ENCODE measurements at regions not wholly inside any gene's neighbourhood (a gene's known extent, or its start where the extent isn't known, plus 50 kb on each side); places are given as distances from the start of the nearest gene placed in this dataset.
"Not testable (repeated sequence)": the region's sequence is repeated elsewhere in the genome, so short reads cannot be mapped to it uniquely, and the experiment has no call there.

DNA sequence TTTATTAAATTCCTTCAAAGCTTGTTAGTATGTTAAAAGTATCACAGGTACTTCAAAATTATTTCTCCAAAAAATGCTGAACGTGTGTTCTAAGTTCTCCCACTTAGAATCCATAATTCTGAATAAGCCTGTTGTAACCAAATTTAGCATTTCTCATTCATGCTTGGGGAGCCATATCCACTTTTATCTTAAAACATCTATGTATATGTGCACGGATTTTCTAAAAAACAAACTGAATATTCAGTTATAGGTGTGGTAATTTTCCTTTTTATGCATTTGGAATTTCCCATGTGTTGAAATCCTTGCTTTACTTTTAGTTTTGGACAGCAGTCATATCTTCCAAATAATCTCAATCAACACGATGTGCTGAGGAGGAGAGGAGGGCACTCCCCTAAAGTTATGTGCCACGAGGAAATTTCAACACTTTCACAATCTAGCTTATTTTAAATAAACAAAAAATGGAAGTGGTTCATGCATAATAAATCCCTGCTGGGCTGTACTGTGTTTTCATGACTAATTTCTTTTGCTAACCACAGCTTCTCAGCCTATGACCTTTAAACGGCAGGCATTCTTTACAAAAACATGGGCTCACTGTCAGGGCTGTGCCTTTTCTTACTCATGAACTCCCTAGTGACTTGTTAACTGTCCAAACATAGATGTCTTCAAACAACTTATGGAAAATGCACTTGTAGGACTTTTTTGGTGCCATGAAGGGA is 380.3 kb upstream of the SEMA3C start:
- ChIA-PET CTCF (no interaction called here), POLR2A (ENCODE audit: low non-redundant PET) (no interaction called here)
- peak; percentile 77 for DNase-seq (ENCODE audit: low spot score)
- TF ChIP-seq, protein P1, sequence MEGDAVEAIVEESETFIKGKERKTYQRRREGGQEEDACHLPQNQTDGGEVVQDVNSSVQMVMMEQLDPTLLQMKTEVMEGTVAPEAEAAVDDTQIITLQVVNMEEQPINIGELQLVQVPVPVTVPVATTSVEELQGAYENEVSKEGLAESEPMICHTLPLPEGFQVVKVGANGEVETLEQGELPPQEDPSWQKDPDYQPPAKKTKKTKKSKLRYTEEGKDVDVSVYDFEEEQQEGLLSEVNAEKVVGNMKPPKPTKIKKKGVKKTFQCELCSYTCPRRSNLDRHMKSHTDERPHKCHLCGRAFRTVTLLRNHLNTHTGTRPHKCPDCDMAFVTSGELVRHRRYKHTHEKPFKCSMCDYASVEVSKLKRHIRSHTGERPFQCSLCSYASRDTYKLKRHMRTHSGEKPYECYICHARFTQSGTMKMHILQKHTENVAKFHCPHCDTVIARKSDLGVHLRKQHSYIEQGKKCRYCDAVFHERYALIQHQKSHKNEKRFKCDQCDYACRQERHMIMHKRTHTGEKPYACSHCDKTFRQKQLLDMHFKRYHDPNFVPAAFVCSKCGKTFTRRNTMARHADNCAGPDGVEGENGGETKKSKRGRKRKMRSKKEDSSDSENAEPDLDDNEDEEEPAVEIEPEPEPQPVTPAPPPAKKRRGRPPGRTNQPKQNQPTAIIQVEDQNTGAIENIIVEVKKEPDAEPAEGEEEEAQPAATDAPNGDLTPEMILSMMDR (conservative IDR thresholded peaks at IDR 0.05; ENCODE audit: low read depth), result no peak
- H3K27ac ChIP-seq, result no peak overlapping the region

DNA sequence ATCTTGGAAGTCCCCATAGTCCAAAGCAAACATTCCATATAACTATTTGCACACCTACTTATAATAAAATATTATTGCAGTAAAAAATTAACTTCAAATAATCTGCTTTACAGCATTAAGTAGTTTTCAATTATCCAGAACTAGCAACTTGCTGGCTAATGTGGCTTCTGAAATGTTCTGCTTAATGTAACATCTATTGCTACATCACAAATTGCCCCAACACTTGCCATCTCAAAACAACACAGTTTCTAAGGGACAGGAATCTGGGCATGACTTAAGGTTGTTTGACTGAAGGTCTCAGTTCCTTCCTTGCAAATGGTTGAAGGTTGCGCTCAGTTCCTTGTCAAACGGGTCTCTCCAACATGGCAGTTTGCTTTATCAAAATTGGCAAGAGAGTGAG is 378.5 kb upstream of the SEMA3C start:
- DNase-seq (ENCODE audit: low spot score), result no peak
- TF ChIP-seq, protein P1 (conservative IDR thresholded peaks at IDR 0.05; ENCODE audit: low read depth), result no peak
- ChIA-PET POLR2A (ENCODE audit: low non-redundant PET) (no interaction called here), CTCF (no interaction called here)
- no peak overlapping the region for H3K27ac ChIP-seq

DNA sequence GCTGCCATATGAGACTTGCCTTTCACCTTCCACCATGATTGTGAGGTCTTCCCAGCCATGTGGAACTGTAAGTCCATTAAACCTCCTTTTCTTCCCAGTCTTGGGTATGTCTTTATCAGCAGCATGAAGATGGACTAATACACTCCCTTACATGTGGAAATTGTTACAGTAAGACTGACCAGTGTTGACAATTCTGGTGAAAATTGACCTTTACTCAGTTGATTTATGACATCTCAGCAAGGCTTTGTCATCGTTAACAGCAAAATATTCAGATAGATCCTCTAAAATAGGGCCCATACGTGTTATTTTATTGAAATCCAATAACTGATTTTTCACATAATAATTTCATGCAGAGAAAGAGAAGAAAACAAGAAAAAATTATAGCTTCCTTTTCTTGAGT is 377.9 kb upstream of the SEMA3C start:
- no peak overlapping the region for H3K27ac ChIP-seq
- TF ChIP-seq, protein P1 (conservative IDR thresholded peaks at IDR 0.05; ENCODE audit: low read depth), result no peak
- CTCF ChIA-PET, result no interaction called here
- DNase-seq (ENCODE audit: low spot score), result no peak
- POLR2A ChIA-PET (ENCODE audit: low non-redundant PET), result no interaction called here

DNA sequence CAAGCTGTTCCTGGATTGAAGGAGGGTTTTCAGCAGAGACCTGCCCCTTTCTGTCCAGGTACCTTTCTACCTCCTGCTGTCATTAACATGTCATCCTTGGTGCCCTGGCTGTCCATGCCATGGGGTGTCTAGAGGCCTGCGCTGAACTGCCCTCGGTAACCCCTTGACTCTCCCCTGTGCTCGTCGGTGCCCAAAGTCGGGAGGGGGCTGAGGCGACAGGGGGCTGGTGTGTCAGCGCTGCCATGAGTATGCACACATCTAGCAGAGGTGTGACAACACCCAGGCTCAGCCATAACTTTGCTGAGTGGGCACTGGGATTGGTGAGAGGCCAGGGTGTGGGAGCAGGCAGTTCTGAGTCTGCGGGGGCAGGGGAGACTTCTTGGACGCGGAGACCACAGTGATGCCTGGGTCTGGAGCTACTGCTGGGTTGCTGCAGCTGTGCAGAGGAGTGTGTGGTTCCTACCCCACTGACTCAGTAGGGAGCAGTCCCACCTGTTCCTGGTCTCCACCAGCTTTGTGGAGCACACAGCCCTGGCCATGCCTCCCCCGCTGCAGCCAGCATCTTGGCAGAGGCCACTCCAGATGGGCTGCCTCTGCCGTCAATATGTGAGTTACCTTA is 376.2 kb upstream of the SEMA3C start:
- POLR2A ChIA-PET (ENCODE audit: low non-redundant PET), result no interaction called here
- CTCF ChIA-PET, result no interaction called here
- H3K27ac ChIP-seq, result no peak overlapping the region
- TF ChIP-seq, protein P1 (conservative IDR thresholded peaks at IDR 0.05; ENCODE audit: low read depth), result no peak
- DNase-seq (ENCODE audit: low spot score), result no peak

DNA sequence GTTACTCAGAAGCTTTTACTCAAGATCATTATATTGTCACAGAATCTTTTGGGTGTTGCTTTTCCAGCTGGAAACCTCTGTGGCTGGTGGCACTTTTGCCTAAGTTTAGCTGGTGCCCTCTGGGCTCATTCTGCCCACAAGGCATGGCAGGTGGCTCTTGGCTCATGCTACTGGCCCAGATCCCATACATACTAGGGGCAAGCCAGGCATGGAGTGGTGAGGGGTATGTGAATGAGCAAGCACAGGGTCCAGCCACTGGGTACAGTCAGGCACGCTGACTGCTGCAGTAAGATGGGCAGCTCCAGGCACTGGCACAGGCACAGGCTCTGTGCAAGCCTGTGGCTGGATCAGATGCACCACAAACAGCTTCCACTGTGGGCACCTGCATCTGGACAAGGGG is 375.0 kb upstream of the SEMA3C start:
- TF ChIP-seq, protein P1 (conservative IDR thresholded peaks at IDR 0.05; ENCODE audit: low read depth), result no peak
- no peak overlapping the region for H3K27ac ChIP-seq
- ChIA-PET POLR2A (ENCODE audit: low non-redundant PET) (no interaction called here), CTCF (interaction anchor here (0.6 to 0.7 kb wide), 2 partner anchors 178 to 1718 kb away, joined by 3 read pairs; no protein-coding TSS in a partner anchor)
- no peak for DNase-seq (ENCODE audit: low spot score)

DNA sequence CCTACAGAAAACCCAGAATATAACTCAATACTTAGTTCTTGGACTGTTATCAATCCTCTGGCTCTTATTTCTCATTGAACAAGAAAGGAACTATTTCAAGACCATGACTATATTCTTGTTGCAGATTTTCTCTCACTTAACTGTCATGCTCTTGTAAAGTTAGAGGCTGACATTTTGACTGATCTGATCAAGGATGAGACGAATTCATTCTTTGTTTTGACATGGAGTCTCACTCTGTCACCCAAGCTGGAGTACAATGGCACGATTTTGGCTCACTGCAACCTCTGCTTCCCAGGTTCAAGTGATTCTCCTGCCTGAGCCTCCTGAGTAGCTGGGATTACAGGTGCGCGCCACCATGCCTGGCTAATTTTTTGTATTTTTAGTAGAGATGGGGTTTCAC is 367.9 kb upstream of the SEMA3C start:
- CTCF ChIA-PET; POLR2A ChIA-PET (ENCODE audit: low non-redundant PET); DNase-seq (ENCODE audit: low spot score); H3K27ac ChIP-seq: not testable (repeated sequence)

DNA sequence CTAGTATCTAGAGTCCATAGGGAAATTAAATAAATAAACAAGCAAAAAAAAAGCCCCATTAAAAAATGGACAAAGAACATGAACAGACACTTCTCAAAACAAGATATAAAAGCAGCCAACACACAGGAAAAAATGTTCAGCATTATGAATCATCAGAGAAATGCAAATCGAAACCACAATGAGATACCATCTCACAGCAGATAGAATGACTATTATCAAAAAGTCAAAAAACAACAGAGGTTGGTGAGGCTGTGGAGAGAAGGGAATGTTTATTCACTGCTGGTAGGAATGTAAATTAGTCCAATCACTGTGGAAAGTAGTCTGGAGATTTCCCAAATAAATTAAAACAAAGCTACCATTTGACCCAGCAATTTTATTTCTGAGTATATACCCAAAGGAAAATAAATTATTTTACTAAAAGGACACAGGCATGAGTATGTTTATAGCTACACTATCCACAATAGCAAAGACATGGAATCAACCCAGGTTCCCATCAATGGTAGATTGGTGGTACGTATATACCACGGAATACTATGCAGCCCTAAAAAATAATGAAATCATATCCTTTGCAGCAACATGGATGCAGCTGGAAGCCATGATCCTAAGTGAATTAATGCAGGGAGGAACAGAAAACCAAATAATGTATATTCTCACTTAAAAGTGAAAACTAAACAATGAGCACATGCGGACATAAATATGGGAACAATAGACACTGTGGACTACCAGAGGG is 366.5 kb upstream of the SEMA3C start:
- no peak overlapping the region for H3K27ac ChIP-seq
- ChIA-PET POLR2A (ENCODE audit: low non-redundant PET) (no interaction called here), CTCF (interaction anchor here (0.6 kb wide), 1 partner anchor 510 kb away, joined by 3 read pairs; no protein-coding TSS in a partner anchor)
- DNase-seq (ENCODE audit: low spot score), result no peak
- TF ChIP-seq, protein P1 (conservative IDR thresholded peaks at IDR 0.05; ENCODE audit: low read depth), result no peak
